T-helper 17 cell (primary cell): ENCODE measurements at regions not wholly inside any gene's neighbourhood (a gene's known extent, or its start where the extent isn't known, plus 50 kb on each side); places are given as distances from the start of the nearest gene placed in this dataset.
"Not testable (repeated sequence)": the region's sequence is repeated elsewhere in the genome, so short reads cannot be mapped to it uniquely, and the experiment has no call there.

ENCODE experiments used
- ATAC-seq: fragments of 150-1000 bp; cut with Tn5 transposase; 2 replicates; pipeline ENCODE4 v1.10.0; 2021; ENCODE audit warnings: mild to moderate bottlenecking, moderate library complexity
- DNase-seq, 3 donors: peaks; one replicate each; pipeline versions ENCODE4 v3.0.0 to v3.0.0-alpha.2; 2020 to 2021
- H3K9me3 ChIP-seq: one replicate; pipeline ENCODE4 v1.7.0; 2013; ENCODE audit warnings: low read length, mild to moderate bottlenecking; ENCODE audit not compliant: control insufficient read depth, poor library complexity, severe bottlenecking
- H3K27ac Mint-ChIP-seq: one replicate; pipeline ENCODE4 v1.8.0; 2022; ENCODE audit warnings: mild to moderate bottlenecking, moderate library complexity, mixed read lengths
- H3K27me3 Mint-ChIP-seq: one replicate; pipeline ENCODE4 v1.8.0; 2022; ENCODE audit warnings: mixed read lengths
- H3K36me3 Mint-ChIP-seq: one replicate; pipeline ENCODE4 v1.8.0; 2022; ENCODE audit warnings: low read depth, mixed read lengths
- H3K4me1 Mint-ChIP-seq: one replicate; pipeline ENCODE4 v1.8.0; 2022; ENCODE audit warnings: mild to moderate bottlenecking, mixed read lengths
- H3K4me3 Mint-ChIP-seq: one replicate; pipeline ENCODE4 v1.8.0; 2022; ENCODE audit warnings: mild to moderate bottlenecking, moderate library complexity, mixed read lengths

GRCh38 chr12:59075141-59075540 is 154.8 kb upstream of the LRIG3 start:
- no peak for DNase-seq
- ATAC-seq: no peak
- Mint-ChIP-seq H3K4me3 (no peak overlapping the region), H3K36me3 (no peaks in the 10 kb centered on the region), H3K4me1 (no peaks in the 10 kb centered on the region), H3K27ac (no peak overlapping the region), H3K27me3 (no peaks in the 10 kb centered on the region)
- H3K9me3 ChIP-seq: no peaks in the 10 kb centered on the region

DNA sequence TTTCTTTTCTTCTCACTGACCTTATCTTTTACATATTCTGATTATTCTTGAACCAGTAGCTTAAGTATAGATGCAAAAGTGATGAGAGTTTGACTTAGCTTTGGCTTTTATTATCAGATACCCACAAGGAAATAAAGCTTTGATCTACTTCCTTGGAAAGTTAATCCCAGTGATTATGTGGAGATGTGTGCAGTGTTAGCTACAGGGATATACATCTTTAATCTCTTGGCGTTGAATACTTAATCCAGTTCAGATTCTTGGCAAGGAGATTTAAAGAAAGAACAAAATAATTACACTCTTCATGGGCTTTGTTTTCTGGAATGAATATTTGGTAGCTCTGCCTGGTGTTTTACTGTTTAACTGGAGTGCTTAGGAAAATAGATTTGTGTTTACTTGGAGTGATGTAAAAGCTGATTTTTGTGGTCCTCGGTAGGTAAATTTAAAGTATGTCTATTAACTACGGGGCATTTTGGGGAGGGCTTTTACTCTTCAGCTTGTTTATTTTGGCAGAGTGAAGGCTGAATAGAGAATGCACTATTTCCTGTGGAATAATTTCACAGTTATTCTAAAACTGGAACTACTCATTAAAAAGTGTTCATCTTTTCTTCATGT is 150.1 kb upstream of the LRIG3 start:
- no peak for ATAC-seq
- H3K4me3 Mint-ChIP-seq: no peak overlapping the region

GRCh38 chr12:59069516-59069915 is 149.2 kb upstream of the LRIG3 start:
- Mint-ChIP-seq H3K36me3 (no peaks in the 10 kb centered on the region), H3K27me3 (no peaks in the 10 kb centered on the region), H3K4me1 (no peaks in the 10 kb centered on the region), H3K4me3 (no peak overlapping the region), H3K27ac (no peak overlapping the region)
- DNase-seq (no peak), ATAC-seq (no peak)
- no peaks in the 10 kb centered on the region for H3K9me3 ChIP-seq

More for the DNA sequence above, 150.1 kb upstream of the LRIG3 start:
- Mint-ChIP-seq H3K4me1 (no peaks in the 10 kb centered on the region), H3K27me3 (no peaks in the 10 kb centered on the region), H3K27ac (no peak overlapping the region), H3K36me3 (no peaks in the 10 kb centered on the region)
- DNase-seq: no peak
- H3K9me3 ChIP-seq: no peaks in the 10 kb centered on the region

GRCh38 chr12:59068436-59068835 is 148.1 kb upstream of the LRIG3 start:
- Mint-ChIP-seq H3K4me1 (no peaks in the 10 kb centered on the region), H3K27me3 (no peaks in the 10 kb centered on the region), H3K4me3 (no peak overlapping the region), H3K27ac (no peak overlapping the region), H3K36me3 (no peaks in the 10 kb centered on the region)
- ATAC-seq (no peak), DNase-seq (no peak)
- no peaks in the 10 kb centered on the region for H3K9me3 ChIP-seq

GRCh38 chr12:59067083-59067482 is 146.8 kb upstream of the LRIG3 start:
- no peak for ATAC-seq
- H3K36me3 Mint-ChIP-seq: no peaks in the 10 kb centered on the region

DNA sequence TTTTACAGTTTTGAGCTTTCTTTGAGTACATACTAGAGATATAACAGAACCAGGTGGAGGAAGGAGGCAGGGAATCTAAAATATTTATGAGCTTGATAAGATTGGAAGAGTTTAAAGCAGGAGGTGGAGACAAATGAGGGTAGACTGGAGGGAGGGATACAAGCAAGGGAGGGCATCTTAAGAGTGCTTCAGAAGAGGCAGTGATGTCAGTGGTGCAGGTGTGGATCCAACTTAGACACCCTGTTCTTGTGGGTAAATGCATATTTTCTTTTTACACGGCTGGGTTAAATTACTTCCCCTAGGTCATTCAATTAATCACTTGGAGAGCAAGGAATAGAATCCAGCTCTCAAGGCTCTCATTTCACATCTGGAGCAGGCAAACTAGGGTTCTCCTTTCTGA is 146.1 kb upstream of the LRIG3 start:
- DNase-seq (no peak), ATAC-seq (no peak)
- H3K36me3 Mint-ChIP-seq: no peaks in the 10 kb centered on the region
- H3K9me3 ChIP-seq: no peaks in the 10 kb centered on the region
- no peak overlapping the region for H3K27ac Mint-ChIP-seq
- no peaks in the 10 kb centered on the region for H3K27me3 Mint-ChIP-seq
- H3K4me1 Mint-ChIP-seq: no peaks in the 10 kb centered on the region
- H3K4me3 Mint-ChIP-seq: no peak overlapping the region

More at GRCh38 chr12:59067083-59067482, 146.8 kb upstream of the LRIG3 start:
- DNase-seq: no peak
- Mint-ChIP-seq H3K27me3 (no peaks in the 10 kb centered on the region), H3K27ac (no peak overlapping the region), H3K4me1 (no peaks in the 10 kb centered on the region), H3K4me3 (no peak overlapping the region)
- no peaks in the 10 kb centered on the region for H3K9me3 ChIP-seq

GRCh38 chr12:59059088-59059935 is 139.0 kb upstream of the LRIG3 start:
- ATAC-seq: no peak
- no peak overlapping the region for H3K4me3 Mint-ChIP-seq
- DNase-seq: no peak
- H3K27me3 Mint-ChIP-seq: no peaks in the 10 kb centered on the region
- no peaks in the 10 kb centered on the region for H3K4me1 Mint-ChIP-seq
- H3K27ac Mint-ChIP-seq: no peak overlapping the region
- no peaks in the 10 kb centered on the region for H3K36me3 Mint-ChIP-seq
- H3K9me3 ChIP-seq: no peaks in the 10 kb centered on the region

GRCh38 chr12:59056966-59057365 is 136.7 kb upstream of the LRIG3 start:
- H3K4me3 Mint-ChIP-seq: no peak overlapping the region
- H3K36me3 Mint-ChIP-seq: no peaks in the 10 kb centered on the region
- H3K4me1 Mint-ChIP-seq: no peaks in the 10 kb centered on the region
- ATAC-seq (no peak), DNase-seq (no peak)
- H3K27ac Mint-ChIP-seq: no peak overlapping the region
- H3K27me3 Mint-ChIP-seq: no peaks in the 10 kb centered on the region
- no peaks in the 10 kb centered on the region for H3K9me3 ChIP-seq

DNA sequence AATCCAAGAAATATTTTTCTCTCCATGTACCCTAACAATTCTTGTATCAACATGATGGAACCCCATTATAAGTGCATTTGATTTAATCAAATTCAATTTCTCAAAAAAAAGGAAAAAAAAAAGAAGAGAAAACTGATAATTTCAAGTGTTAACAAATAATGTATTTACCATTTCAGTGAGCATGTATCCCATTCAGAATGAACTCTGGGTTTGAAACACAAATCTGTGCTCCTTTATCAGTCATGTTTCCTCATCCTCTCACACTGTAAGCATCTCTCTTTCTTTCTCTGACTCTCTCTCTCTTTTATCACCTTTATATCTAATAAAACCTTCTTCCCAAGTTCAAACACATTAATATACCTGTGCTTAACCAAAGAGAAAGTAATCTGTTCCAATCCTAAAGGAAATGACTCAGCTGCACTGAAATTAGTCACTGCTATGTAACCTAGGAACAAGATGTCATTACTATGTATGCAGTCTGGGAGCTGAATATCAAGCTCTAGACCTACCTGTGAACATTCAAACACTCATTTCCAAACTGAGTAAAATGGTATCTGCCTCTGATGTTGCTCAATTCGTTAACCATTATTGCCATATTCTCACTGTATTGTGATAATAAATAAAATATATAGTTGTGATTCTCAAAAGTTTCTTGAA is 135.0 kb upstream of the LRIG3 start:
- DNase-seq: no peak
- no peaks in the 10 kb centered on the region for H3K4me1 Mint-ChIP-seq
- no peak overlapping the region for H3K27ac Mint-ChIP-seq
- no peak overlapping the region for H3K4me3 Mint-ChIP-seq
- H3K27me3 Mint-ChIP-seq: no peaks in the 10 kb centered on the region
- H3K36me3 Mint-ChIP-seq: no peaks in the 10 kb centered on the region
- no peak for ATAC-seq
- H3K9me3 ChIP-seq: no peaks in the 10 kb centered on the region

- DNase-seq, H3K9me3 ChIP-seq, H3K27ac Mint-ChIP-seq, H3K36me3 Mint-ChIP-seq, H3K27me3 Mint-ChIP-seq, ATAC-seq, H3K4me3 Mint-ChIP-seq, H3K4me1 Mint-ChIP-seq: not testable (repeated sequence)
Measured at GRCh38 chr12:59053266-59053899, 133.1 kb upstream of the LRIG3 start.

GRCh38 chr12:59046763-59047534 is 126.6 kb upstream of the LRIG3 start:
- H3K4me3 Mint-ChIP-seq: no peak overlapping the region
- ATAC-seq (no peak), DNase-seq (no peak)
- H3K27ac Mint-ChIP-seq: no peak overlapping the region
- no peaks in the 10 kb centered on the region for H3K4me1 Mint-ChIP-seq
- H3K9me3 ChIP-seq: no peaks in the 10 kb centered on the region
- no peaks in the 10 kb centered on the region for H3K36me3 Mint-ChIP-seq
- H3K27me3 Mint-ChIP-seq: no peaks in the 10 kb centered on the region

DNA sequence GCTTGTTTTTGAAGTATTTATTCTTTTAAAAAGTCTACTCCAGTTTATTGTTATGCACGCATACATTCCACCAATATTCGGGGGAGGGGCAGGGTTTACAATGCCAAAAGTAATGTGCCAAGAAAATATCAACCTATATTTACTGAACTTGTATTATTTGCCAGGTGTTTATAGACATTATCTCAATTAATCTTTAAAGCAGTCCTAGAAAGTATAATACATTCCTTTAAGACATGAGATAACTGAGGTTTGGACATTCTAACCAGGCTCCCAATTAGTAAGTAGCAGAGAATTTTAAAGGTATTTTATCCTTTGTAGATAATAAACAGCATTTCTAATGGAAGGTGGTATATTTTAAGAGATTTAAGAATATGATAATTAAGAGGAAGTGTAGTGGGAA is 124.5 kb upstream of the LRIG3 start:
- no peaks in the 10 kb centered on the region for H3K36me3 Mint-ChIP-seq
- no peaks in the 10 kb centered on the region for H3K9me3 ChIP-seq
- no peaks in the 10 kb centered on the region for H3K4me1 Mint-ChIP-seq
- DNase-seq (no peak), ATAC-seq (no peak)
- no peak overlapping the region for H3K27ac Mint-ChIP-seq
- H3K4me3 Mint-ChIP-seq: no peak overlapping the region
- H3K27me3 Mint-ChIP-seq: no peaks in the 10 kb centered on the region
